ENCODE measurements at regions not wholly inside any gene's neighbourhood (a gene's known extent, or its start where the extent isn't known, plus 50 kb on each side); places are given as distances from the start of the nearest gene placed in this dataset.
"Not testable (repeated sequence)": the region's sequence is repeated elsewhere in the genome, so short reads cannot be mapped to it uniquely, and the experiment has no call there.

DNA sequence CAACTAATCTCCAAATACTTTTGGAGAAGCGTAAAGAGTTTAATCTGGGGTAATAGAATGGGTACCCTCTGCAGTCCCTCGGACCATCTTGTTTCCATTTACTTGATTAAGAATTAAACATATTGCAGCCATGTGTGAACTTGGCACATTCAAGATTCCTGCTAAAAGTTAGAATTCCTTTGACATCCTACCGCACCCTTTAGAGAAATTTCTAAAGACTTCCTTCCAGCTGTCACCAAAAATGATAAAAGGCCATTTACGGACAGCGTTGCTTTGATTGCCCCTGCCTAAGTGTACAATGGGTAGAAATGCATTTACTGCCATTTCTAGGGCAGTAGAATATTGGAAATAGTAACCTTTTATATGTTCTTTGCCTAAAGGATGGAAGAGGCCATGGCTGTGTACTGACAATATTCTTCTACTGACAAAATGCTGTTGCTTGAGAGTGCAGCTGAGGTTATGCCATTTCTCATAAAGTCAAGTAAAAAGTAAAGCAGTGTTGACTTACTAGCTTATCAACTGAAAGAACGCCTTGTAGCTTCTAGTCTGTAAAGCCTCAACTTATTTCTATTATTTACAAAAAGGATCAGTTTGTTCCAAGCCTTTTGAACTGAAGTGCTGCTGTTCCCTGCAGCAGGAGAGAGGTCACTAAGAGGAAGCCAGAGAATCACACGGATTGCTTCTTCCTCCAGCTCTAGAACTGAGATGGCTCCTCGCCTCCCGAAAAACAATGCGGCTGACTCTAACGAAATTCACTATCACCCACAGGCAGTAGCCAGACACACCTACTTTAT is 139.8 kb upstream of the BASP1 start:
- intact Hi-C loops (cut with DNase I) = loop anchor here (5.0 kb wide), 1 partner anchor 140 kb away; the partner anchor contains the start of gene MYO10
- no peak for DNase-seq (ENCODE audit: low spot score)

- intact Hi-C loops (cut with DNase I) = loop anchor here (5.0 kb wide), 1 partner anchor 142 kb away; the partner anchor contains the start of gene MYO10
- DNase-seq (ENCODE audit: low spot score) = no peak
Measured at GRCh38 chr5:17079562-17079961, 137.9 kb upstream of the BASP1 start.

- intact Hi-C loops (cut with DNase I) = no loop called here
- no peak for DNase-seq (ENCODE audit: low spot score)
Measured at GRCh38 chr5:17080361-17080760, 137.1 kb upstream of the BASP1 start.

DNA sequence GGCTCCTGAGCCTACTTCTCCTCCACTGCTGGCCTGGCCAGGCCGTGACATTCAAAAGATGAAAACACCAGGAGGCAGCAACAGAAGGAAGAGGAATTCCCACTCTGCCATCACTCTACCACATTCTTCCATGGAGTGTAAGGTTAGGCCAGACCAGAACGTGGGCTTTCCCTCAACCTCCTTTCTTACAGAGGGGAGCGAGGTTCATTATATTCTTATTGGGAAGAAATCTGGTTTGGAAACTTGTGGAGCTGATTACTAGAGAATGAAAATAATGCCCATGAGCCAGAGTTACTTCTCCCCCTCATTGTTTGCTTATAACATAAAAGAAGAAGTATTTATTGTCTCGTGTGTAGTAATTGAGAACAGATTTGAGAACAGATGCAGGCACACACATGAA is 136.3 kb upstream of the BASP1 start:
- intact Hi-C loops (cut with DNase I) = no loop called here
- DNase-seq (ENCODE audit: low spot score) = no peak

DNA sequence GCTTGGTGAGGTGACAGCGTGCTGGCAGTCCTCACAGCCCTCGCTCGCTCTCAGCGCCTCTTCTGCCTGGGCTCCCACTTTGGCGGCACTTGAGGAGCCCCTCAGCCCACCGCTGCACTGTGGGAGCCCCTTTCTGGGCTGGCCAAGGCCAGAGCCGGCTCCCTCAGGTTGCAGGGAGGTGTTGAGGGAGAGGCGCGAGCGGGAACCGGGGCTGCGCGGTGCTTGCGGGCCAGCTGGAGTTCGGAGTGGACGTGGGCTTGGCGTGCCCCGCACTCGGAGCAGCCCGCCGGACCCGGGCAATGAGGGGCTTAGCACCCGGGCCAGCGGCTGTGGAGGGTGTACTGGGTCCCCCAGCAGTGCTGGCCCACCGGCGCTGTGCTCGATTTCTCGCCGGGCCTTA is 134.2 kb upstream of the BASP1 start:
- intact Hi-C loops (cut with DNase I); DNase-seq (ENCODE audit: low spot score): not testable (repeated sequence)

DNA sequence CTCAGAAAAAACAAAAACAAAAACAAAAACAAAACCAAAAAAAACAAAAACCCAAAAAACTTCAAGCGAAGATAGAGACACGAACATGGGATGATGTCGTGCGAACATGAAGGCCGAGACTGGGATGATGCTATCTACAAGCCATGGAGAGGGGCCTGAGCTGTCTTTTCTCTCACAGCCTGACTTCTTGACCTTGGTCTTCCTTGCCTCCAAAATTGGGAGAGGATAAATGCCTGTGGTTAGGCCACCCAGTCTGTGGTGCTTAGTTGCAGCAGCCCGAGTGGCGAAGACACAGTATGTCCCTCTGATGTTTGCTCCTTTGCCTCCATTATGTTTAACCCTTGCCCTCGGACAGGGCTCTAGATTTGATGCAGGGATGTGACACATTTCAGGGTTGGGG is 130.4 kb upstream of the BASP1 start:
- no peak for DNase-seq (ENCODE audit: low spot score)
- intact Hi-C loops (cut with DNase I) = no loop called here

DNA sequence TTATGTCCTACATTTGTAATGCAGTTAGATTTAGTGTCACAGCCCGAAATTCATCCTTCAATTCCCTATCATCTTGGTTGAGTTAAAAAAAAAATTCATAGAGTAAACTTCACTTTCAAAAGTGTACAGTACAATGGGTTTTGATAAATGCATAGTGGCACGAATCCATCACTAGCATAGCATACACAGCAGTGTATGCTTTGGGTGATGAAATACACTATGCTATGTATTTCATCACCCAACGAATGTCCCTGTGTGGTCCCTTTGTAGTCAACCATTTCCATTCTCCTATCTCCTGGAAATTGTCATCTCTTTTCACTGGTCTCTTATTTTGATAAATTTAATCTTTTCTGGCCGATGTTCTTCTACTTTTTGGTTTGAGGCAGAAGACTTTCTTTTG is 129.4 kb upstream of the BASP1 start:
- intact Hi-C loops (cut with DNase I) = no loop called here
- DNase-seq (ENCODE audit: low spot score) = no peak

DNA sequence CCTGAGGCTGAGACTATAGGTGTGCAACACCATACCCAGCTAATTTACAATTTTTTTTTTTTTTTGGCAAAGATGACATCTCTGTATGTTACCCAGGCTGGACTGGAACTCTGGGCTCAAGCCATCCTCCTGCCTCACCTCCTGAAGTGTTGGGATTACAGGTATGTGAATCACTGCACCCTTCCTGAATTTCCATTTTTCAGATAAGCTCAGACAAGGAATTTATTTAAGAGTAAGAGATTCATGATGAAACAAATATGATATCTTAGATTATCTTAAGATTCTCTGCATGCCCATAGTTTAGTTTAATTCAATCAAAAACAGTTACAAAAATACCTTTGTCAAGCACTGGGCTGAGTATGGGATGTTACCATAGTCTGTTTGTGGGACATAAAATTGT is 128.4 kb upstream of the BASP1 start:
- intact Hi-C loops (cut with DNase I) = no loop called here
- DNase-seq (ENCODE audit: low spot score) = no peak

GRCh38 chr5:17089690-17090089 is 127.7 kb upstream of the BASP1 start:
- intact Hi-C loops (cut with DNase I) = no loop called here
- no peak for DNase-seq (ENCODE audit: low spot score)

- intact Hi-C loops (cut with DNase I) = no loop called here
- DNase-seq (ENCODE audit: low spot score) = no peak
Measured at GRCh38 chr5:17090839-17091238, 126.6 kb upstream of the BASP1 start.

- intact Hi-C loops (cut with DNase I) = no loop called here
- DNase-seq (ENCODE audit: low spot score) = no peak
Measured at GRCh38 chr5:17094830-17095229, 122.6 kb upstream of the BASP1 start.

GRCh38 chr5:17096952-17097695 is 120.3 kb upstream of the BASP1 start:
- intact Hi-C loops (cut with DNase I) = no loop called here
- DNase-seq (ENCODE audit: low spot score) = no peak

DNA sequence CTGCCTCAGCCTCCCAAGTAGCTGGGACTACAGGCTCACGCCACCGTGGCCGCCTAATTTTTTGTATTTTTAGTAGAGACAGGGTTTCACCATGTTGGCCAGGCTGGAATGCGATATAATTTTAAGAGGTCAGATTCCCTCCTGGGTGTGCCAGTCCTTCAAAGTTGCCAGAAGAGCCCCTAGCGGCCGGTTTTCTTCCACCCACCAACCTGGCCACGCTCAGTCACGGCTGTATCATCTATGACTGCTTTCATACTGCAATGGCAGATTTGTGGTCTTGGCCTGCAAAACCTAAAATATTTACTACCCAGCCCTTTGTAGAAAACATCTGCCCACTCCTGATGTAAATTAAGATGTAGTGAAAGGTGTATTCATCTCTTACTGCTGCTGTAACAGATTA is 117.5 kb upstream of the BASP1 start:
- DNase-seq (ENCODE audit: low spot score) = peak; percentile 20
- intact Hi-C loops (cut with DNase I) = no loop called here

DNA sequence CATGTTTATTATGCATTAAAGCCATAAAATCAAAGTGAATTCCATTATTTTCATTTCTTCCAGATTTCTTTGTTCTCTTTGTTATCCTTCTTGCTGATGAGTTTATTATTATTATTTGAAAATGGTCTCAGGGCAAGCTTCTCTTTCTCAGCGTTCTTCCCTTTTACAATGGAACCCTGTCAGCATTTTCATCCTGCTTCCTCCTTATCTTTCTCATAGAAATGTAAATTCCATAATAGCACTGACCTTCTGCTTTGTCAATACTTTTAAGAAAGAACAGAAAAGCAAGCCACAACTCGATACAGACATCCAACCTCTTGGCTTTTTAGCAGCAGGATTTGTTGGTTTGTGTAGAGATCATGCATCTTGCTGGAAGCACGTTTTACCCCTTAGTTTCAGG is 114.0 kb upstream of the BASP1 start:
- intact Hi-C loops (cut with DNase I) = no loop called here

GRCh38 chr5:17105744-17106418 is 111.5 kb upstream of the BASP1 start:
- peak; percentile 68 for DNase-seq (ENCODE audit: low spot score)

More for the DNA sequence above, 114.0 kb upstream of the BASP1 start:
- DNase-seq (ENCODE audit: low spot score) = no peak

DNA sequence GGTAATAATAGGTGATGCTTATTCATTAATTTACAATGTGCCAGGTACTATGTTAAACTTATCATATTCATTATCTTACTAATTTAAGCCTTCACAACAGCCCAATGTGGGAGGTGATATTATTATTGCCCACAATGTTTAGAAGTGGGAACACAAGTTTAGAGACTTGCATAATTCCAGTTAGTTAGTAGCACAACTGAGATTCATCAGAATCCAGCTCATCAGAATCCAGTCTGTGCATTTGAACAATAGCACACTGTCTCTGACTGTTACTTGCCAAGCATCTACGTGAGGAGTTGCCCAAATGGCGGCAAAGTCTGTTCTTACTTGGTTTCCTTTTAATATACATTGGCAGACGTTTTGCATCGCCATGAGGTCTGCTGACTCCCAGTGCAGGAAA is 110.9 kb upstream of the BASP1 start:
- intact Hi-C loops (cut with DNase I) = no loop called here
- no peak for DNase-seq (ENCODE audit: low spot score)

More at GRCh38 chr5:17105744-17106418, 111.5 kb upstream of the BASP1 start:
- intact Hi-C loops (cut with DNase I) = no loop called here

DNA sequence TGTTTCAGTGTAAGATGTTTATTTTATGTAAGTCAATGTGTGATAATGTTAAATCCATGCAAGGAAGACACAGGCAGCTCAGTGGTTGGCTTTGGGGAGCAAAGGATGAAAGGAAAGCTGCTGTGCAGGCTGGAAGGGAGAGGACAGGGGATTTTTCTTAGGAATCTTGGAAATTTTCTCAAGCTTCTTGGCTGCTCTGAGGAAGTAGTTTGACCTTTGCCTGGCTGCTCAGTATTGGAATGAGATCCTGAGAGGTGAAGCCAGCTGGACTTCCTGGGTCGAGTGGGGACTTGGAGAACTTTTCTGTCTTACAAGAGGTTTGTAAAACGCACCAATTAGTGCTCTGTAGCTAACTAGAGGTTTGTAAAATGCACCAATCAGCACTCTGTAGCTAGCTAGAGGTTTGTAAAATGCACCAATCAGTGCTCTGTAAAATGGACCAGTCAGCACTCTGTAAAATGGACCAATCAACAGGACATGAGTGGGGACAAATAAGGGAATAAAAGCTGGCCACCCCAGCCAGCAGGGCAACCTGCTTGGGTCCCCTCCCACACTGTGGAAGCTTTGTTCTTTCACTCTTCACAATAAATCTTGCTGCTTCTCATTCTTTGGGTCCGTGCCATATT is 105.2 kb upstream of the BASP1 start:
- DNase-seq (ENCODE audit: low spot score); intact Hi-C loops (cut with DNase I): not testable (repeated sequence)

- intact Hi-C loops (cut with DNase I) = no loop called here
- DNase-seq (ENCODE audit: low spot score) = no peak
Measured at GRCh38 chr5:17113174-17113958, 104.1 kb upstream of the BASP1 start.

GRCh38 chr5:17114233-17114632 is 103.2 kb upstream of the BASP1 start:
- DNase-seq (ENCODE audit: low spot score) = no peak
- intact Hi-C loops (cut with DNase I) = no loop called here

Measured in cardiac septum (tissue), 1 donor.